Heart left ventricle (tissue), 16 donors: ENCODE measurements at regions not wholly inside any gene's neighbourhood (a gene's known extent, or its start where the extent isn't known, plus 50 kb on each side); places are given as distances from the start of the nearest gene placed in this dataset.

Source experiments
- ATAC-seq, 4 donors: fragments of 200-7000 bp; cut with Tn5 transposase; one replicate each; pipeline ENCODE4 v1.9.1; 2020 to 2022; ENCODE audit warnings: moderate library complexity in 4 of 4, mild to moderate bottlenecking in 3 of 4, moderate number of reproducible peaks in 1 of 4
- DNase-seq, 5 donors: peaks; one replicate each; pipeline ENCODE4 v3.0.0-alpha.2; 2020
- H3K27ac ChIP-seq, 12 donors: fragments of 200-600 bp; sonication (generic) in 4 of 12; one replicate each; pipeline versions ENCODE4 v1.5.0 to v1.8.0; 2016 to 2022; ENCODE audit warnings: mild to moderate bottlenecking in 2 of 12
- H3K27me3 ChIP-seq, 9 donors: fragments of 200-600 bp; sonication (generic) in 2 of 9; one replicate each; pipeline versions ENCODE4 v1.5.1 to v1.8.0; 2016 to 2022; ENCODE audit warnings: mild to moderate bottlenecking in 3 of 9
- H3K36me3 ChIP-seq, 9 donors: fragments of 200-600 bp; sonication (generic) in 2 of 9; one replicate each; pipeline versions ENCODE4 v1.5.0 to v1.8.0; 2018 to 2022; ENCODE audit warnings: mild to moderate bottlenecking in 2 of 9
- H3K4me1 ChIP-seq, 12 donors: fragments of 200-600 bp; sonication (generic) in 4 of 12; one replicate each; pipeline versions ENCODE4 v1.5.0 to v1.8.0; 2016 to 2022; ENCODE audit warnings: mild to moderate bottlenecking in 3 of 12
- H3K4me3 ChIP-seq, 12 donors: fragments of 200-600 bp; sonication (generic) in 4 of 12; one replicate each; pipeline versions ENCODE4 v1.5.0 to v1.8.0; 2017 to 2022; ENCODE audit warnings: mild to moderate bottlenecking in 9 of 12, moderate library complexity in 4 of 12
- H3K9me3 ChIP-seq, 12 donors: fragments of 200-600 bp; sonication (generic) in 4 of 12; one replicate each; pipeline versions ENCODE4 v1.5.0 to v1.8.0; 2016 to 2022; ENCODE audit warnings: mild to moderate bottlenecking in 1 of 12
- CTCF ChIP-seq, 12 donors: fragments of 200-600 bp; sonication (generic) in 4 of 12; IDR thresholded peaks; one replicate each; pipeline versions ENCODE4 v1.5.0 to v1.8.0; 2018 to 2022; ENCODE audit warnings: antibody characterized with exemption in 12 of 12, mild to moderate bottlenecking in 5 of 12
- POLR2A ChIP-seq, 2 donors: fragments of 450-650 bp; IDR thresholded peaks; one replicate each; pipeline ENCODE4 v1.6.1; 2017; ENCODE audit warnings: antibody characterized with exemption in 2 of 2, mild to moderate bottlenecking in 2 of 2, moderate library complexity in 2 of 2
- WGBS, 4 donors: extraction: QIAGEN DNeasy Blood & Tissue Kit in 2 of 4; methylation state at CpG; one replicate each; pipeline versions ENCODE4 v1.1.5 to v1.1.7; 2013 to 2018; 5-methylcytosine and 5-hydroxymethylcytosine counted together
- intact Hi-C, 10 donors: fragments of 100-400 bp; cut with DNase I; formaldehyde crosslinking; loops; one replicate each; pipeline versions ENCODE4 v1.11.1 to v1.14.2; 2022
- donor health status: ischemic (EF 13 %, LVEDD 7.1; RV severe dilation, severe dysfunction).
- donor health status: healthy with polysubstance abuse.
- donor health status: DM: no; HTN: yes; CAD: no.
- donor health status: DM: no; HTN: no; CAD: no.
- donor health status: ischemic (EF 25% LVEDD 6.9; RV normal size, moderate dysfunction).
- donor health status: ischemic (EF 25% LVEDD 5.7; RV mildly dilated, moderate dysfunction).
- donor health status: healthy.
- donor health status: DM: yes; HTN: yes; CAD: no.
- donor health status: ischemic (EF 35%, LVEDD 5.7; RV mildly dilated, moderate dysfunction).
- donor health status: nonischemic (EF 11% LVEDD 7.7; RV severe dilation, severe dysfunction).
- donor health status: DM: yes; HTN: yes; CAD: no.
- donor health status: PGD.
- donor health status: ischemic (EF 29% LVEDD 5.4; RV normal size, mild dysfunction).
- donor health status: nonischemic (EF 23%, LVEDD 6.1; RV moderate dilation, normal function).

GRCh38 chr6:79330704-79331103 is 96.2 kb upstream of the HMGN3 start:
- 85 to 90% (median 88%) methylated on average over 2 of the region's 2 CpGs for WGBS, 4 donors
- Histone ChIP-seq H3K4me1 (no peaks in the 10 kb centered on the region), H3K27ac (no peak overlapping the region), H3K4me3 (no peak overlapping the region), H3K36me3 (no peaks in the 10 kb centered on the region), H3K27me3 (no peaks in the 10 kb centered on the region), H3K9me3 (peaks cover 0 to 3% (median 0%) of the 10 kb centered on the region in 12 donors)
- ATAC-seq (no peak), DNase-seq (no peak)
- TF ChIP-seq CTCF (IDR thresholded peaks at IDR 0.05): no peak
- intact Hi-C loops: no loop called here

- Histone ChIP-seq H3K27ac (no peak overlapping the region), H3K4me1 (no peaks in the 10 kb centered on the region), H3K4me3 (no peak overlapping the region), H3K36me3 (no peaks in the 10 kb centered on the region), H3K27me3 (no peaks in the 10 kb centered on the region), H3K9me3 (no peaks in the 10 kb centered on the region)
- 79 to 94% (median 84%) methylated on average over 5 of the region's 5 CpGs for WGBS, 4 donors
- intact Hi-C loops: loop anchor here in 1 of 10 donors (10.0 kb wide), 1 partner anchor 152 kb away; no protein-coding TSS in a partner anchor
- TF ChIP-seq POLR2A (IDR thresholded peaks at IDR 0.05): no peak
- no peak for ATAC-seq
- DNase-seq: no peak
These were observed 78.8 kb upstream of the HMGN3 start for GRCh38 chr6:79313254-79313653.

- no peak for DNase-seq
- TF ChIP-seq CTCF (IDR thresholded peaks at IDR 0.05) (no peak), POLR2A (IDR thresholded peaks at IDR 0.05) (no peak)
- H3K4me1 ChIP-seq: no peaks in the 10 kb centered on the region
- no peak overlapping the region for H3K4me3 ChIP-seq
- H3K9me3 ChIP-seq: no peaks in the 10 kb centered on the region
- H3K27me3 ChIP-seq: no peaks in the 10 kb centered on the region
- H3K36me3 ChIP-seq: no peaks in the 10 kb centered on the region
- intact Hi-C loops: no loop called here
- WGBS, 4 donors: 82 to 91% (median 86%) methylated on average over 7 of the region's 7 CpGs
- H3K27ac ChIP-seq: no peak overlapping the region
- ATAC-seq: no peak
These were observed 73.0 kb upstream of the HMGN3 start for GRCh38 chr6:79307321-79308036.

- H3K27ac ChIP-seq: no peak overlapping the region
These were observed 70.5 kb upstream of the HMGN3 start for GRCh38 chr6:79305020-79305419.

More at GRCh38 chr6:79305020-79305419, 70.5 kb upstream of the HMGN3 start:
- Histone ChIP-seq H3K4me3 (no peak overlapping the region), H3K9me3 (no peaks in the 10 kb centered on the region), H3K4me1 (no peaks in the 10 kb centered on the region), H3K27me3 (no peaks in the 10 kb centered on the region), H3K36me3 (no peaks in the 10 kb centered on the region)
- ATAC-seq: no peak
- DNase-seq: no peak
- WGBS, 4 donors: 64 to 93% (median 92%) methylated on average over 2 of the region's 2 CpGs
- TF ChIP-seq CTCF (IDR thresholded peaks at IDR 0.05) (no peak), POLR2A (IDR thresholded peaks at IDR 0.05) (no peak)
- intact Hi-C loops: no loop called here
